BJ (cell line): ENCODE measurements at regions not wholly inside any gene's neighbourhood (a gene's known extent, or its start where the extent isn't known, plus 50 kb on each side); places are given as distances from the start of the nearest gene placed in this dataset.

ENCODE experiments used
- CTCF ChIA-PET: fragments of 350-600 bp; formaldehyde crosslinking; extraction: SDS; loops from one replicate; lab custom pipeline; 2021; ENCODE audit warnings: antibody characterized with exemption, inconsistent platforms; lab: Yijun Ruan, JAX
- POLR2A ChIA-PET: fragments of 300-600 bp; sonication (Branson Sonifier 250); formaldehyde crosslinking; extraction: SDS; loops from one replicate; lab custom pipeline; 2021; ENCODE audit warnings: antibody characterized with exemption; lab: Charles Lee
- DNase-seq: peaks from one replicate; pipeline ENCODE4 v3.0.0-alpha.2; 2011; ENCODE audit warnings: low read depth
- H3K27me3 ChIP-seq: 2 replicates; pipeline ENCODE4 v1.6.0; 2011; ENCODE audit warnings: low read length; ENCODE audit not compliant: control insufficient read depth, insufficient read depth
- H3K36me3 ChIP-seq: 2 replicates; pipeline ENCODE4 v1.5.1; 2011; ENCODE audit warnings: low read length; ENCODE audit not compliant: control insufficient read depth, insufficient read depth
- H3K4me3 ChIP-seq: 2 replicates; pipeline ENCODE4 v1.5.1; 2011; ENCODE audit warnings: low read depth, mild to moderate bottlenecking, control low read depth, low read length
- TF ChIP-seq, protein P1 (sequence below): IDR thresholded peaks from 2 replicates; pipeline ENCODE4 v1.5.1; 2011; ENCODE audit warnings: low read depth, mild to moderate bottlenecking, control low read depth, inconsistent platforms, low read length, moderate library complexity; ENCODE audit not compliant: insufficient read depth

DNA sequence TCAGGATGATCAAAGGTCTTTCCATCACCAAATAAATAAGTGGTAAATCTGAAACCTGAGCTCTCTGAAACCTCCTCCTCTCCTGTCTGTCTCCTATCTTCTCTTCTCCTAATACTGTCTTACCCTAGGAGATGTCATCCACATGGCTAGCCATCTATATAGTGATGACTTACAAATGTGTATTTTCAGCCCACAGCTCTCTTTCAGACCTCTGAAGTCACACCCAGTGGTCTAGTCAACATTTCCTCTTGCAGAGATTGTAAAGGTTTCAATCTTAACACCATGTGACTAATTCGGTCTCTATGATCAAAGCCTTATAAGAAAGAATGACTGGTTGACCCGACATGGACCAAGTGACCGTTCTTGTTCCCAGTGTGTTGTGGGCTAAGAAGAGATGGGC is 63.1 kb upstream of the DPT start:
- ChIA-PET POLR2A (no interaction called here), CTCF (no interaction called here)
- no peaks in the 10 kb centered on the region for H3K27me3 ChIP-seq
- TF ChIP-seq, protein P1, sequence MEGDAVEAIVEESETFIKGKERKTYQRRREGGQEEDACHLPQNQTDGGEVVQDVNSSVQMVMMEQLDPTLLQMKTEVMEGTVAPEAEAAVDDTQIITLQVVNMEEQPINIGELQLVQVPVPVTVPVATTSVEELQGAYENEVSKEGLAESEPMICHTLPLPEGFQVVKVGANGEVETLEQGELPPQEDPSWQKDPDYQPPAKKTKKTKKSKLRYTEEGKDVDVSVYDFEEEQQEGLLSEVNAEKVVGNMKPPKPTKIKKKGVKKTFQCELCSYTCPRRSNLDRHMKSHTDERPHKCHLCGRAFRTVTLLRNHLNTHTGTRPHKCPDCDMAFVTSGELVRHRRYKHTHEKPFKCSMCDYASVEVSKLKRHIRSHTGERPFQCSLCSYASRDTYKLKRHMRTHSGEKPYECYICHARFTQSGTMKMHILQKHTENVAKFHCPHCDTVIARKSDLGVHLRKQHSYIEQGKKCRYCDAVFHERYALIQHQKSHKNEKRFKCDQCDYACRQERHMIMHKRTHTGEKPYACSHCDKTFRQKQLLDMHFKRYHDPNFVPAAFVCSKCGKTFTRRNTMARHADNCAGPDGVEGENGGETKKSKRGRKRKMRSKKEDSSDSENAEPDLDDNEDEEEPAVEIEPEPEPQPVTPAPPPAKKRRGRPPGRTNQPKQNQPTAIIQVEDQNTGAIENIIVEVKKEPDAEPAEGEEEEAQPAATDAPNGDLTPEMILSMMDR = no peak
- no peak overlapping the region for H3K4me3 ChIP-seq
- H3K36me3 ChIP-seq = no peaks in the 10 kb centered on the region
- no peak for DNase-seq

DNA sequence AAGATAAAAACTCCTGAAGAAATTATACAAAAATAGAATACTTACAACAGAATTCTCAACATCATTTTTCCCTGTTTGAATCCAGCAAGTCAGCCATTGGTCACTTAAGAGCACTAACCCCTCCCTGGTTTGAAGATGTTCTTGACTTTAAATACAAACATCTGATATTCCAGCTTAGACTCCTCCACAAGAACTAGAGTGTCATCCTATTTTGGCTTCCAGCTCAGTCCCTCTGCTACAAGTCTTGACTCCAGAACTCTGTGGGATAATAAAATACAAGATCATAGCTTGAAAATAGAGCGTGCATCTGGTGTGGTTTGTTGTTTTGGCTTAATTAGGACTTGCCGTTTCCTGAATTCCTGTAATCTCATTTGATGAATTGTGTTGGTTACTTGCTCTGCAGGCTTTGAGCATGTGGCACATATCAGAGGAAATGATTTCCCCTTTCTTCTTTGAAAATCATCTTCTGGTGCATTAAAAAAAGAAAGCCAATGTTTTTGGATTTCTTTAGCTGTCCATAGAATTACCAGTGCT is 63.7 kb upstream of the DPT start:
- POLR2A ChIA-PET = no interaction called here

DNA sequence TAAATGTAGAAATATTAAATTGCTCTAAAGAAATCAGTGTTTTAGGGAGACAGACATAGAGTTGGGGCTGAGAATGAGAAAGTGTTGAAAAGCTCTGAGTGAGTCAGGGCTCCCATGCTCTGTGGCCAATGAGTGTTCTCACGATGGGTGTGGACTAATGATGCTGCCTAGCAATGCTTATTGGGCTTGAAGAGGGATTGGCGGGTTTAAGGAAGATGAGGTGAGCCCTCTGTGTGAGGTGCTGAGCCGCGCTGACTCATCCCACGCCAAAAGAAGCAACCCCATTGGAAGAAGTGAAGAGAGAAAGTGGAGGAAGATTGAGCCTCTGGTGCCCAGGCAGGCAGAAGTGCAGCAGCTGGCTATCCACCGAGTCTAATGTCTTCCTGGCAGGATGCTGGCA is 65.1 kb upstream of the DPT start:
- H3K4me3 ChIP-seq = no peak overlapping the region
- TF ChIP-seq, protein P1 = no peak
- no peaks in the 10 kb centered on the region for H3K27me3 ChIP-seq
- H3K36me3 ChIP-seq = no peaks in the 10 kb centered on the region
- no peak for DNase-seq
- ChIA-PET POLR2A (no interaction called here), CTCF (no interaction called here)

More for the DNA sequence above, 63.7 kb upstream of the DPT start:
- no peaks in the 10 kb centered on the region for H3K36me3 ChIP-seq
- DNase-seq = no peak
- CTCF ChIA-PET = no interaction called here
- TF ChIP-seq, protein P1 = no peak
- H3K4me3 ChIP-seq = no peak overlapping the region
- H3K27me3 ChIP-seq = no peaks in the 10 kb centered on the region

DNA sequence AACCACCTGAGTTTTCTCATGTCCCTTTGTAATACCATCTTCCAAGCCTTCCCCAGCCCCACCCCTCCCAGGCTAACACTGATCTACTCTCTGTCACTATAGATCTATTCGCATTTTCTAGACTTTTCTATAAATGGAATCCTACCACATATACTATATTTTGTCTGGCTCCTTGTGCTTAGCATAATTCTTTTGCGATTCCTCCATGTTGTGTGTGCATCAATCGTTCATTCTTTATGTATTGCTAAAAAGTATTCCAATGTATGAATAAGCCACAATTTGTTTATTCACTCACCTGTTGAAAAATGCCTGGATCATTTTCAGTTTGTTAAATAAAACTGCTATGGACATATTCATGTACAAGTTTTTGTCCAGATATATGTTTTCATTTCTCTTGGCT is 66.7 kb upstream of the DPT start:
- TF ChIP-seq, protein P1 = no peak
- ChIA-PET POLR2A (no interaction called here), CTCF (no interaction called here)
- DNase-seq = no peak
- H3K27me3 ChIP-seq = no peaks in the 10 kb centered on the region
- no peak overlapping the region for H3K4me3 ChIP-seq
- H3K36me3 ChIP-seq = no peaks in the 10 kb centered on the region

DNA sequence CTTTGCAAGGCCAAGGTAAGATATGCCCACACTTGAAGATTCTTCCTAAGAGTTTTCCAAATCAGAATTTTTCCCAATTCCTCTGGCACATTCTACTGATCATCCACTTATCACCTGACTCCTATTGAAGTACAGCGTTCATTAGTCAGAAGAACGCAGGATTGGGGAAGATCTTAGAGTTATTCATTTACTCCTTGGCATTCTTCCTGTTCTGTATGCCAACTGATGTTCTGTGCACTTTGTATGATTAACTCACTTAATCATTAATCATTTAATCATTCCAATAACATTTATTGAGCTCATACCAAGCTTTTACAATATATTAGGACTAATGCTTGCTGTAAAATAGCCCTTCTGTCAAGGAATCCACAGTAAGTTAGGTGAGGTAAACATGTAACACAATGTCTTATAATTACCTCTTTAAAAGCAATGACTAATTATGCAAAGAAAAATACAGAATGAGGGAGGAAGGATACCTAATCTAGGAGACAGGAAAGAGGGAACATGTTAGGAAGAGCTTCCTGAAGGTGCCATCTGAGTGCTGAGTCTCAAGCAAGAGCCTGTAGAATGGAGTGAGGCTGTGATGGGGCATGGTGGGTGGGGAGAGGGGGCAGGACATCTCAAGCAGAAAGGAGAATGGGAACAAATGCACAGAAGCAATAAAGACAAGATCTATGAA is 71.1 kb upstream of the DPT start:
- TF ChIP-seq, protein P1 = no peak
- Histone ChIP-seq H3K36me3 (no peaks in the 10 kb centered on the region), H3K27me3 (no peaks in the 10 kb centered on the region), H3K4me3 (no peak overlapping the region)
- POLR2A ChIA-PET = no interaction called here
- CTCF ChIA-PET = no interaction called here
- no peak for DNase-seq
